Stimulated activated CD8-positive, alpha-beta memory T cell treated with anti-CD3 and anti-CD28 coated beads, Interleukin-12 subunit alpha, Interleukin-12 subunit beta, amount 100 ng/mL, for 1 hour (primary cell): ENCODE measurements at regions not wholly inside any gene's neighbourhood (a gene's known extent, or its start where the extent isn't known, plus 50 kb on each side); places are given as distances from the start of the nearest gene placed in this dataset.
"Not testable (repeated sequence)": the region's sequence is repeated elsewhere in the genome, so short reads cannot be mapped to it uniquely, and the experiment has no call there.

Experiments used
- DNase-seq: peaks from one replicate; pipeline ENCODE4 v3.0.0-alpha.2; 2020; ENCODE audit warnings: low read depth

DNA sequence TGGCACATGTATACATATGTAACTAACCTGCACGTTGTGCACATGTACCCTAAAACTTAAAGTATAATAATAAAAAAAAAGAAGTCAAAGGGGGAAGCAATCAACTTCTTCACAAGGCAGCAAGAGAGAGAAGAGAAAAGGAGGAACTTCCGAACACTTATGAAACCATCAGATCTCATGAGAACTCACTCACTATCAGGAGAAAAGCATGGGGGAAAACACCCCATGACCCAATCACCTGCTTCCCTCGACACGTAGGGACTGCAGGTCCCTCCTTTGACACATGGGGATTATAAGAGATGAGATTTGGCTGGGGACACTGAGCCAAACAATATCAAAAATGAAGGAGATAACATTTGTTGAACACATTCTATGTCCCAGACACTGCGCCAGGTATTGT lies 94.8 kb upstream of the PHACTR1 start:
- DNase-seq = no peak

DNA sequence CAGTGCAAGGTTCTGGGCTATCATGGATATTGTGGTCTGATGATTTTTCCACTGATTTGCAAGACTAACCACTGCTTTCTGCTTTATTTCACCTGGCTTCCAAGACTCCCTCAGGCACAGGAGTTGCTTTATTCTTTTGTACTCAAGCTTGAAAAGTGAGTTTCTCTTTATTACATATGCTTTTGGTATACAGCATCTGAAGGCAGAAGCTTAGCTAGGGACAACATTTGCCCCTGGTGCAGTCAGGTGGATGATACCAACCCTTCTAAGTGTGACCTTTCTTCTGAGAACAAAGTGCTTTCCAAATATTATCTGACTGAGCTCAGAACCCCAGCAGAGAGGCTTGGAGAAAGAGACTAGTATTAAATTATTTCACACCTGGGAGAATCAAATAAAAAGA lies 94.0 kb upstream of the PHACTR1 start:
- DNase-seq = no peak

DNA sequence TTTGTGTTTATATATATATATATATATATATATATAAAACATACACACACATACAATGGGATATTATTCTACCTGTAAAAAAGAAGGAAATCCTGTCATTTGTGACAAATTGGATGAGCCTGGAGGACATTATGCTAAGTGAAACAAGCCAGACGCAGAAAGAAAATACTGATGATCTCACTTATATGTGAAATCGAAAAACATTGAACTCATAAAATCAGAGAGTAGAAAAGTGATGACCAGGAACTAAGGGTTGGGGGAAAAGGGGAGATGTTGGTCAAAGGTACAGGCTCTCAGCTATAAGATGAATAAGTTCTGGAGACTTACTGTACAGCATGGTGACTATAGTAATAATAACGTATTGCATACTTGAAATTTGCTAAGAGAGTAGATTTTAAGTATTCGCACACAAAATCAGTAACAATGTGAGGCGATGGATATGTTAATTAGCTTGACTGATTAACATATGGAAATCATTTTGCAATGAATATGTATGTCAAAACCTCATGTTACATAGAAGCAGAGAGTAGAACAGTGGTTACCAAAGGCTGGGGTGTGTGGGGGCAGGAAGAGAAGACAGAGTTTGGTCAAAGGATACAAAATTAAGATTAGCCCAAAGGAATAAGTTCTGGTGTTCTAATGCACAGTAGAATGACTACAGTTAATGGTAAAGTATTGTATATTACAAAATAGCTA lies 92.3 kb upstream of the PHACTR1 start:
- no peak for DNase-seq

DNA sequence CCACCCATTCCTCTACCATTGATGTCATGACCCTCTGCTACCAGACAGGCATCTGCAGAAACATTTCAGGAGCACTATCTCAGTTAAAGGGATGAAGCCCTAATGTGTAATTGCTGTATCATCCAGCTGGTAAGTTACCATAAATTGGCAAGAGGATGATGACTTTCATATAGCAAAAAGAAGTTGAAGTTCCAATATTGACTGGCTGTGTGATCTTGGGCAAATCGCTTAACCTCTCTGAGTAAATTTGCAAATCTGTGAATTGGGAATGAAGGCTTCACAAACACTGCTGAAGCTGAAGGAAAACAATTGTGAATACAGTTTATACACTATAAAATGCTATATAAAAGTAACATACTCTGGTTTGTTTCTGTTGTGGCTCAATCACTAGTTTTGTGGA lies 89.5 kb upstream of the PHACTR1 start:
- no peak for DNase-seq

DNA sequence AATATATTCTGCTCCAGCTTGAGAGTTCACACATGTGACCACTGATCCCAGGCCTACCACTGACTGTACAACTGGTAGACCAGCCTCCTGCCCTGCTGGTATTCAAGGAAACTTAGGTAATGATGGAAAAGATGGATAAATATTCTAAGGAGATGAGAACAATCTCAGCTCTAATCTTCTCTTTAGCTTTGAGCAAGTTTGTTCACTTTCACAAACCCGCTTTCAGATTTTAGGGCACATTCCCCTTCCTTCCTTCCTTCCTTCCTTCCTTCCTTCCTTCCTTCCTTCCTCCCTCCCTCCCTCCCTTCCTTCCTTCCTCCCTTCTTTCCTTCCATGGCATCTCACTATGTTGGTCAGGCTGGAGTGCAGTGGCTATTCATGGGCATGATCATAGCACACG lies 88.2 kb upstream of the PHACTR1 start:
- DNase-seq = no peak

DNA sequence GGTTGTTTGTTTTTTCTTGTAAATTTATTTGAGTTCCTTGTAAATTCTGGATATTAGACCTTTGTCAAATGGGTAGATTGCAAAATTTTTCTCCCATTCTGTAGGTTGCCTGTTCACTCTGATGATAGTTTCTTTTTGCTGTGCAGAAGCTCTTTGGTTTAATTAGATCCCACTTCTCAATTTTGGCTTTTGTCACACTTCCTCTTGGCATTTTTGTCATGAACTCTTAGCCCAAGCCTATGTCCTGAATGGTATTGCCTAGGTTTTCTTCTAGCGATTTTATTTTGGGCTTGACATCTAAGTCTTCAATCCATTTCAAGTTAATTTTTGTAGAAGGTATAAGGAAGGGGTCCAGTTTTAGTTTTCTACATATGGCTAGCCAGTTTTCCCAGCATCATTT lies 82.8 kb upstream of the PHACTR1 start:
- not testable (repeated sequence) for DNase-seq

DNA sequence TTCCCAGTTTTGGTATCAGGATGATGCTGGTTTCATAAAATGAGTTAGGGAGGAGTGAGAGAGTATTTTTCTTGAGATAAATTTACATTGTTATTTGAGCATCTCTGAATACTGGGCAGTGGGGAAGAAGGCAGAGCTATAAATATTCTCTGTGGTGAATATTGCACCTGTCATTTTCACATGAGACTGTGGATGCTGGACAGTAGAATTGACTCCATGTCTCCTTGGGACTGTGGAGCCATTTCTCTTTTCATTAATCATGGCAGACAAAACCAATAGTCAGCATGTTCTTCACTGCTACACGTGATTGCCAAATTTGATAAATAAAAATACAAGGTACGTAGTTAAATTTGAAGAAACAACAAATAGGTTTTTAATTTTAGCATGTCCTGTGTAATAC lies 81.2 kb upstream of the PHACTR1 start:
- no peak for DNase-seq

DNA sequence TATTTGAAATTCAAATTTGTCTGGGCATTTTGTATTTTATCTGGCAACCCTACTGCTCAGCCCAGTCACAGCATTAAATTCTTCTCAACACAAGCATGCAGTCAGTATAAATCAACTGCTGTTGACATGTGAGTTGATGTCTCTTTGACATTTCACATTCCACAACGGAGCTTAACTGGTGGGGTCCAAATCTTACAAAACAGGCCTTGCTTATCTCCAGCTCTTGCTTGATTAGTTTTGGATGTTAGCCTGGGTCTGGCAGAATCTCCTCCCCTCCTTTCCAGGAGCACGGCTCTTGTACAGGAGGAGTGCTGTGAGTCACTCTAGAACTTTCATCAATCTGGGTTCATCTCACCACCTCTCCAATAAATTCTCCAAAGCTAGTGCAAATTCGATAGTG lies 80.8 kb upstream of the PHACTR1 start:
- DNase-seq = no peak

DNA sequence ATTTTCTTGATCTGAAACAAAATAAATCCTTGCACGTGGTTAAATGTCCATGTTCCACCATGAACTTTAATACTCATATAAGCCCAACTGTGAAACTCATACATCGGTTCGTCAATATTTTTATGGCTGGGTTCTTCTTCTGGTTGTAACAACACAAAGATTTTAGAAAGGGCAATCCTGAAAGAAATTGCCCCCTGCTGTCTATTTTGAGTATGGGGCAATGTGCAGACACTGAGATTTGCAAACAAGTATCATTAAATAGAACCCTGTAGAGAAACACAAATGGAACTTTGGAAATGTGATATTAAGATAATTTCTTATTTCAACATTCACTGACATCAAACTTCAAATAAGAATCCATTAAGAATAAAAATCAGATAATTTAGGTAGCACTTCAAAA lies 80.2 kb upstream of the PHACTR1 start:
- no peak for DNase-seq

DNA sequence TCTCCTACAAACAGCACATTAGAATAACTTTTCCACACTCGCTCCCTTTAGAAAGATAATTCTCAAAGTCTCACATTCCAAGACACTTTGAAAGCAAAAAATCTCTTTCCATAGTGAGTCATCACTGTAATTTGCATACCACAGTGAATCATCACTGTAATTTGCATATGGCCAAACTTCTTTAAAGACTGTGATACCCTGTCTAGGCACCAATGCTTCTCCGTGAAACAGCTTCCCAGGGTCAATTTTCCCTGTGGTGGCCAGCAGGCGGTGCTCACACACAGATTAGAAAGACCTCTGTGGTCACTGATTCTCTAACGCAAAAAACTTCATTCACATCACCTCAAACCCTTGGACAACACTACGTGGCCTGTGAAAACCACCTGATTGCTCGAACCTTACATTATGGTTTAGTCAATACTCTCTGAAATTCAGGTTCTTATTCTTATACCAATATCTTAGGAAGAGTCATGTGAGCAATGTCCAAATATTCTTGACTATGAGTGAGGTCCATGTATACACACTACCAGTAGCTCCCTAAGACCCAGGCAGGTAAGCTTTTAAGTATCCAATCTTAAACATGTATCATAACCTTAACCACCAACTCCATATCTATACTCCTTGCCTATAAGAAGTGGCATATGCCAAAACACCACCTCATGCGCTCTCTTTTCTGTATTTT lies 78.5 kb upstream of the PHACTR1 start:
- no peak for DNase-seq

DNA sequence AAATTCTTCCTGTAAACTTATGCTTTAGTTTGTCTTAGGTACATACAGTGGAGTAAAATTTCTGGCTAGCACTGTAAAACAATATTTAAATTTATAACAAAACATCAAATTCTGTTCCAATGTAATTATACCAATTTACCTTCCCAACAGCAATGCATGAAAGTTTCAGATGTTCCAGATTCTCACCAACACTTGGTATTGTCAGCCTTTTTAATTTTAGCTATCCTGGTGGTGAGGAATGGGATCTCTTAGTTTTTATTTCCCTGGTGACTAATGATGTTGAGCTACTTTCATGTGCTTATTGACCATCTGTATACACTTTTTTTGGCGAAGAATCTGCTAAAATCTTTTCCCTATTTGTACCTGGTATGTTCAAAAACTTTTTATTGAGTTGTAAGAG lies 76.1 kb upstream of the PHACTR1 start:
- no peak for DNase-seq

DNA sequence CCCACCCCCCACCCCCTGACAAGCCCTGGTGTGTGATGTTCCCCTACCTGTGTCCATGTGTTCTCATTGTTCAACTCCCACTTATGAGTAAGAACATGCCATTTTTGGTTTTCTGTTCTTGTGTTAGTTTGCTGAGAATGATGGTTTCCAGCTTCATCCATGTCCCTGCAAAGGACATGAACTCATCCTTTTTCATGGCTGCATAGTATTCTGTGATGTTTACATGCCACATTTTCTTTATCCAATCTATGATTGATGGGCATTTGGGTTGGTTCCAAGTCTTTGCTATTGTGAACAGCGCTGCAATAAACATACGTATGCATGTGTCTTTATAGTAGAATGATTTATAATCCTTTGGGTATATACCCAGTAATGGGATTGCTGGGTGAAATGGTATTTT lies 74.8 kb upstream of the PHACTR1 start:
- DNase-seq = not testable (repeated sequence)

DNA sequence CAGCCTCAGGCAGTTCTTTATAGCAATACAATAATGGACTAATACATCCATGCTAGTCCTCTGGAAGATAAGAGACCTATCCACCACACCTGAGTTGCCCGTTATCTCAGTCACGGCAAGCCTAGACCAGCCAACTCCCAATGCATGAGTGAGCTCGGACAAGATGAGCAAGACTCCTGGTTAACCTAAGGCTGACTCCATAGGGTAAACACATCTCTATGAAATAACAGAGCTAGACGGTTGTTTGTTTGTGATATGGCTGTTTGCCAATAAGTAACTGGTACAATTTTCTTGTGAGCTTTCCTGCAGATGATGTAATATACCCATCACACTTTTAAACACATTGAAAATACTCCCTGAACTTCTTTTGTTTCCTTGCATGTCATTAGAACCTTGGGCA lies 70.6 kb upstream of the PHACTR1 start:
- no peak for DNase-seq

DNA sequence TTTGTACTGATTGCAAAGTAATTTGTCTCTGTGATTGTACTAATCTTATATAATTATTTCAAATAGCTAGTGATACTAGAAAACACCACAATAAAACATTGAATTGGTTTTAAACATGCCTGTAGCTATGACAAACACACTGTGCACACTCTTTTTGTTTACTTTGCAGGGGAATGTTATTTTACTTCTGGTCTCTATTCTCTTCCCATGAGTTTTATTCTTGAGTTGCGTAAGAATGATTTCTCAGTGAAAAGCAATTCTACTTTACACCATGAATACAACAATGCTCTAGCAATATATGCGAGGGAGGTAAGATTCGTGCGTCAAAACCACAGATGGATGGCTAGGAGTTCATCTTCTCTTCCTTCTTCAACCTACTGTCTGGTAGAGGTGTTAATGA lies 68.4 kb upstream of the PHACTR1 start:
- no peak for DNase-seq

DNA sequence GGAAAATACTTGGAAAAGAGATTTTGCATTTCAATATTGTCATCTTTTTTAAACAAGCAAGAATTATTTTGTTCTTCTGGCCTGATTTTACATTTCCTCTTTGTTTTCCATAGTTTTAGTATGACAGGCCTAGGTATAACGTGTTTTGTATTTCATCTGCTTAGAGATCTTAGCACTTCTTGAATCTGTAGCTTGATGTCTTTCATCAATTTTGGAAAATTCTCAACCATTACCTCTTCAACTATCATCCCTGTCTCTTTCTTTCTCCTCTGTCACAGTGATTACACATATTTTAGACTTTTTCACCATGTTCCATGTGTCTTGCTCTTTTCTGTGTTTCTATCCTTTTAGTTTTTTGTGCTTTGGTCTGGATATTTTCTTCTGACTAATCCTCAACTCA lies 67.2 kb upstream of the PHACTR1 start:
- DNase-seq = no peak

DNA sequence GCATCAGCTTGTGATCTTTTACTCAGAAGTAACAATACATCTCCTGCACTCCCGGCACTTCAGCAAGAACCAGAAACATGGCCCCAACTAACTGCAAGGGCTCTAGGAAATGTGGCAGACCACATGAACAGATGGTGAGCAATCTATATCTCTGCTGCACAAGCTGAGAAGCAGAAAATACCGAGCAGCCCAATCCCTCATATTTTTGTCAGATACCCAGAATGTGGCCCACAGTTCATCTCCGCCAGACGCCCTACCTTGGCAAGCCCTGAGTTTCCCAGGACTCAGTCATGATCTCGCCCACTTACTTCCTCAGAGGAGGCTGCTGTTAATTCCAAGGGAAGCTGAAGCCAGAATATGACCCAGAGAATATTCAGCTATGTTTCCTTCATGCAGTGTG lies 63.1 kb upstream of the PHACTR1 start:
- DNase-seq = no peak

DNA sequence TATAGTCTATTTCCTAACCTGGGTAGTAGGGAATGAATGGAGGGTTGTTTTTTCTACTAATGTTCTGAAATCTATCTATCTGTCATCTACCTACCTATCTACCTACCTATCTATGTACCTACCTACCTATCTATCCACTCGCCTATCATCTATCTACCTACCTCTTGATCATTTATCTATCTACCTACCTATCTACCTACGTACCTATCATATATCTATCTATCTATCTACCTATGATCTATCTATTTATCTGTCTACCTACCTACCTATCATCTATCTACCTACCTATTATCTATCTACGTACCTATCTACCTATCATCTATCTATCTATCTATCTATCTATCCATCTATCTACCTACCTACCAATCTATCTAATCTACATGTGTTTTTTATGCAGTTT lies 62.5 kb upstream of the PHACTR1 start:
- DNase-seq = no peak

DNA sequence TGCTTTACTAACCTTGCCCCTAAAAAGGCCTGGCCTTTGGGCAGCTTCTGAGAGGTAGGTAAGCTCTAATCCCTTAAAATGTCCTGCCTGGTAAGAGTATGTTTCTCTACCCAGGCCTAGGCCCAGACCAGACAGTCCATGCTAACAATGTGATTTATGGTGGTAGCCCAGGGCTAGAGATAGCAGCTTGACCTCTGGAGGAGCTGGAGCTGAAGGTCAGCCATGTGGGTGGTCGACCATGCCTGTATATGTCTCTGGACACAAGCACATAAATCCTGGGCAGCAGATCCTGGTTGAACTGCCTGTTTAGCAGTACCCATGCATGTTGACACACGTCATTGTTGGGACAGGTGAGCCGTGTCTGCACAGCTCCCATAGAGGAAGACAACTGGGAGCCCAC lies 62.1 kb upstream of the PHACTR1 start:
- no peak for DNase-seq

DNA sequence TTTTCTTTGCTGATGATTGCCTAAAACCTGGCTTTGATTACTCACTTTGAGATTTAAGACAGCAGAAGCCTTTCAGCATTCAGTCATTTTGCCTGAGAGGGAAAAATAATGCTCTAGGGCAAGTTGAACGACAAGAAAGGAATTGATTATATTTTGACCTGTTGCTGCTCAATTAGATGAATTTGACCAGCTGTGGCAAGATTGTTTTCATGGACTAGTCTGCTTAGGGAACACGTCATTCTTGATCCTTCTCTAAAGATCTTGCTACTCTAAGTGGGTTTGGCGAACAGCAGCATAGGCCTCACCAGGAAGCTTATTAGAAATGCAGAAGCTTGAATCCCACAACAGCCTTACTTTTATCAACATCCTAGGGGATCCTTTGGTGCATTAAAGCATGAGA lies 59.7 kb upstream of the PHACTR1 start:
- DNase-seq = no peak

DNA sequence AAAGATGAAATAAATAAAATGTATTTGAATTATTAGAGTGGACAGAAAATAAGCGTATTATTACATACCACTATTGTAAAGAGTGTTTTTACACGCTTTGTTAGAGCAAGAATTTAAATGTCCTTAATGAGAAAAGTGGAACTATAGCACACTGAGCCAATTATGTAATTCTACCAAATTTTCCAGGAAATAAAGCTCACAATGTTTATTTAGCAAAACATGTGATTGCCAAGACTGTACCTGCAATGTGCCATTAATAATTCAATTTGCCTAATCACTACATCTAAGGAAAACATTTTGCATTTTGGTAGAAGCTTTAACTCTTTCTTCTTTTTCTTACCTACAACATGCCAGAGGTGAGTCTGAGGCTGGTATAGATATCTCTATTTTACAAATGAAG lies 58.7 kb upstream of the PHACTR1 start:
- no peak for DNase-seq

DNA sequence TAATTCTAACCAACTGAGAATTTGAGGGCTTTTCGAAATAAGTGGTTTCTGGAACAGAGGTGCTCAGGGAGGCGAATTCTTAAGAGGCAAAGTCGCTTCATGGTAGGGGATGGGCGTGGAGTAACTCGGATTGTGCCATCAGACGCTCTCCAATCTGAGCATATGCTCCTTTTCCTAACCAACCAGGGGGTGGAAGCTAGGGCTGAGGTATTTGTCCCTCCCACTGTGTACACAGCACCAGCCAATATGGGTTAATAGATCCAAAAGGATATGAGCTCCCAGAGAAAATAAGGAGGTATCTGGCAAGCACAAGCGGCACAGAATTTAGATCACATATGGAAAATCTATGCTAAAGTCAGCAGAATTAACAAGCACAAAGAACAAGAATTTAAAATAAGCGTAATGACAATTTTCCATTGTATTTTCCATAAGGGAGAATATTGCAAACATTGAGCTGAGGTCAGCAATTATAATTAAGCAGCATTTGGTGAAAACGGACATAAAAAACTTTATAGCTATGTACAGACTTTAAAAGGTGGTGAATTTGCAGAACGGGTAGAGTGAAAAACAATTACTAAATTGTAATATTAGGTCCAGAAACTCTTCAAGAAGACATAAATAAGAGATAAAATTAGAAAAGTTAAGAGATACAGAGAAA lies 55.0 kb upstream of the PHACTR1 start:
- DNase-seq = no peak
